HCT116 (cell line): ENCODE measurements at regions not wholly inside any gene's neighbourhood (a gene's known extent, or its start where the extent isn't known, plus 50 kb on each side); places are given as distances from the start of the nearest gene placed in this dataset.

Experiments used
- ATAC-seq: fragments of 200-7000 bp; cut with Tn5 transposase; 2 replicates; pipeline ENCODE4 v1.9.1; 2020; ENCODE audit warnings: mild to moderate bottlenecking, moderate library complexity
- BruUV-seq: library from RNA; stranded (reverse); fragments of 400-500 nt; replicated peaks from 2 replicates; lab custom pipeline; 2021; lab: Mats Ljungman, UMichigan
- CTCF ChIA-PET: fragments of 300-600 bp; sonication (Branson Sonifier 250); formaldehyde crosslinking; loops from one replicate; lab custom pipeline; 2021; ENCODE audit warnings: antibody characterized with exemption; lab: Charles Lee
- POLR2A ChIA-PET: fragments of 300-600, 350-600 bp; sonication (Branson Sonifier 250); formaldehyde crosslinking; loops from one replicate; lab custom pipeline; 2021; ENCODE audit warnings: antibody characterized with exemption; lab: Charles Lee
- RAD21 ChIA-PET, 2 experiments: fragments of 300-600 bp; sonication (Branson Sonifier 250); formaldehyde crosslinking; loops; one replicate each; lab custom pipeline; 2023; ENCODE audit warnings: low total read pairs in 2 of 2; ENCODE audit not compliant: uncharacterized antibody in 2 of 2, unreplicated experiment in 2 of 2, low non-redundant PET in 1 of 2; lab: Charles Lee
- DNase-seq: peaks from one replicate; pipeline ENCODE4 v3.0.0-alpha.2; 2010; ENCODE audit warnings: low read depth, low spot score
- H2AFZ ChIP-seq: fragments of 200-600 bp; shearing (Covaris generic), sonication (generic); 2 replicates; pipeline ENCODE4 v1.6.1; 2017; ENCODE audit warnings: low read depth, mixed run types, mixed read lengths, antibody characterized with exemption, low read length; ENCODE audit not compliant: poor library complexity, severe bottlenecking
- H3K27ac ChIP-seq: 2 replicates; pipeline ENCODE4 v1.5.1; 2012; ENCODE audit warnings: low read depth, low read length
- H3K27me3 ChIP-seq: fragments of 200-600 bp; sonication (generic); 2 replicates; pipeline ENCODE4 v1.6.1; 2016; ENCODE audit warnings: mixed run types, low read length, mixed read lengths; ENCODE audit not compliant: insufficient read depth
- H3K36me3 ChIP-seq, 2 experiments: fragments of 200-500 bp in 1 of 2; fragments of 200-600 bp in 1 of 2; sonication (Bioruptor generic) in 1 of 2; sonication (generic) in 1 of 2; 2 replicates each; pipeline versions ENCODE4 v1.5.1 to v1.6.1; 2014 to 2016; ENCODE audit warnings: low read length in 2 of 2, inconsistent platforms in 1 of 2, mixed read lengths in 1 of 2, mixed run types in 1 of 2; ENCODE audit not compliant: insufficient read depth in 2 of 2, control insufficient read depth in 1 of 2
- H3K4me1 ChIP-seq, 2 experiments: fragments of 200-600 bp in 1 of 2; sonication (generic) in 1 of 2; 2 replicates each; pipeline versions ENCODE4 v1.5.1 to v1.6.1; 2012 to 2017; ENCODE audit warnings: low read length in 2 of 2, inconsistent platforms in 1 of 2, mild to moderate bottlenecking in 1 of 2, mixed read lengths in 1 of 2, mixed run types in 1 of 2, moderate library complexity in 1 of 2; ENCODE audit not compliant: insufficient read depth in 2 of 2, control insufficient read depth in 1 of 2
- H3K4me2 ChIP-seq: fragments of 200-600 bp; sonication (generic); 2 replicates; pipeline ENCODE4 v1.6.1; 2017; ENCODE audit warnings: mixed run types, low read length, mixed read lengths
- H3K4me3 ChIP-seq, 2 experiments: fragments of 200-600 bp in 1 of 2; sonication (generic) in 1 of 2; replicated peaks in 1 of 2; 2 replicates each; pipeline ENCODE4 v1.5.1; 2011 to 2016; ENCODE audit warnings: low read length in 2 of 2, control low read depth in 1 of 2, low read depth in 1 of 2, mild to moderate bottlenecking in 1 of 2, mixed read lengths in 1 of 2, mixed run types in 1 of 2
- H3K79me2 ChIP-seq: fragments of 200-600 bp; sonication (generic); 2 replicates; pipeline ENCODE4 v1.6.1; 2017; ENCODE audit warnings: mild to moderate bottlenecking, mixed run types, low read length, moderate library complexity, mixed read lengths; ENCODE audit not compliant: insufficient read depth
- H3K9ac ChIP-seq: fragments of 200-600 bp; sonication (generic); 2 replicates; pipeline ENCODE4 v1.6.1; 2016; ENCODE audit warnings: low read length, mixed read lengths
- H3K9me2 ChIP-seq: fragments of 200-600 bp; sonication (generic), shearing (Covaris generic); 2 replicates; pipeline ENCODE4 v1.6.1; 2017; ENCODE audit warnings: mixed run types, mild to moderate bottlenecking, moderate library complexity; ENCODE audit not compliant: insufficient read depth
- H3K9me3 ChIP-seq, 2 experiments: fragments of 200-500 bp in 1 of 2; fragments of 200-600 bp in 1 of 2; sonication (Bioruptor generic) in 1 of 2; sonication (generic) in 1 of 2; 2 replicates each; pipeline ENCODE4 v1.6.1; 2014 to 2017; ENCODE audit warnings: low read length in 2 of 2, mixed read lengths in 2 of 2, inconsistent platforms in 1 of 2, low read depth in 1 of 2, mild to moderate bottlenecking in 1 of 2, mixed run types in 1 of 2, moderate library complexity in 1 of 2; ENCODE audit not compliant: control insufficient read depth in 1 of 2, insufficient read depth in 1 of 2
- H4K20me1 ChIP-seq: fragments of 200-600 bp; sonication (generic), shearing (Covaris generic); 2 replicates; pipeline ENCODE4 v1.6.1; 2017; ENCODE audit warnings: mixed run types, mild to moderate bottlenecking, moderate library complexity; ENCODE audit not compliant: insufficient read depth
- EGR1 ChIP-seq: IDR thresholded peaks from 2 replicates; pipeline ENCODE4 v1.6.1; 2012; ENCODE audit warnings: low read depth
- ELF1 ChIP-seq: IDR thresholded peaks from 2 replicates; pipeline ENCODE4 v1.6.1; 2012; ENCODE audit warnings: low read depth, borderline replicate concordance
- FOSL1 ChIP-seq: IDR thresholded peaks from 2 replicates; pipeline ENCODE4 v1.6.1; 2012; ENCODE audit warnings: low read depth
- JUND ChIP-seq: IDR thresholded peaks from 2 replicates; pipeline ENCODE4 v1.6.1; 2012
- POLR2A ChIP-seq: IDR thresholded peaks from 2 replicates; pipeline ENCODE4 v1.7.0; 2011; ENCODE audit warnings: borderline replicate concordance; ENCODE audit not compliant: insufficient read depth, insufficient read length; ENCODE audit errors: extremely low read depth
- SIN3A ChIP-seq: IDR thresholded peaks from 2 replicates; pipeline ENCODE4 v1.6.1; 2012; ENCODE audit warnings: low read depth
- SP1 ChIP-seq: IDR thresholded peaks from 2 replicates; pipeline ENCODE4 v1.6.1; 2012; ENCODE audit warnings: low read depth
- SRF ChIP-seq: IDR thresholded peaks from 2 replicates; pipeline ENCODE4 v1.6.1; 2012; ENCODE audit warnings: low read depth
- YY1 ChIP-seq: IDR thresholded peaks from 2 replicates; pipeline ENCODE4 v1.6.1; 2011; ENCODE audit warnings: low read length, low read depth, moderate library complexity, mild to moderate bottlenecking; ENCODE audit not compliant: insufficient replicate concordance; ENCODE audit errors: extremely low read depth
- ZFX ChIP-seq: fragments of 450-650 bp; IDR thresholded peaks from 2 replicates; pipeline ENCODE4 v1.6.1; 2017
- ZNF274 ChIP-seq: fragments of 200-500 bp; sonication (Bioruptor generic); IDR thresholded peaks from 2 replicates; pipeline ENCODE4 v1.6.1; 2014; ENCODE audit warnings: mild to moderate bottlenecking, low read depth, low read length, inconsistent platforms
- intact Hi-C: fragments of 100-400 bp; cut with micrococcal nuclease; formaldehyde crosslinking; loops from 2 replicates; pipeline ENCODE4 v1.10.0; 2022
- TF ChIP-seq, protein P1 (sequence below): IDR thresholded peaks from 2 replicates; pipeline ENCODE4 v1.6.1; 2012
- TF ChIP-seq, protein P2 (sequence below): IDR thresholded peaks from 2 replicates; pipeline ENCODE4 v1.6.1; 2012
- TF ChIP-seq, protein P3 (sequence below): IDR thresholded peaks from 2 replicates; pipeline ENCODE4 v1.6.1; 2012; ENCODE audit warnings: low read depth

DNA sequence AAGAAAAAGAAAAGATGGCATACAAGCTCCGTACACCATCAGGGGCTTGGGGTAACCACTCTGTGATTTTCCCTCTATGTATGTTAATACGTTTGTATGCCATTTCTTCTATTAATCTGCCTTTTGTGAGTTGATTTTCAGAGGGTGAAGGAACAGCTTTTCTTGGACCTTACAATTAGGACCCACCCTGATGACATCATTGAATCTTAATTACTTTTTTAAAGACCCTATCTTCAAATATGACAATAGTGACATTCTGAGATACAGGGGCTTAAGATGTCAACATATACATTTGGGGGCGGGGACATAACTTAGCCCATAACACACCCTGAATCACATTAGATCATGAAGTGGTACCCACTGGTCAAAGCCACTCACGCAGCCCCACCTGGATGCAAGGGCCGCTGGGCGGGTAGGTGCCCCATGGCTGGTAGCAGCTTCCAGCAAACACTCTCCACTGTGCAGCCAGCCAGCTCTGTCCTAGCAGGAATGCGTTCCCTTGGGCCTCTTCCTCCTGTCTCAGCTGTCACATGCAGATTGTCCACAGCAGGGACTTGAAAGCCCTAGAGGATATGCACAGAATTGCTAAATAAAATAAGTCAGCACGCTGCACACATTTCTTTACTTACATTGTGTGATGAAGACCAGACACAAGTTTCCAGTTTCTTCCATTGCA is 74.5 kb downstream of the FOXF2 start:
- no TSS peak for BruUV-seq
- Histone ChIP-seq H3K9me2 (no peaks in the 10 kb centered on the region), H3K9ac (no peak overlapping the region), H3K4me1 (peaks cover 0 to 4% of the 10 kb centered on the region in 2 experiments; a peak in 2 of 4 replicates), H3K79me2 (no peaks in the 10 kb centered on the region), H3K4me2 (no peak overlapping the region), H3K27me3 (no peaks in the 10 kb centered on the region), H3K36me3 (no peaks in the 10 kb centered on the region), H3K9me3 (no peaks in the 10 kb centered on the region), H2AFZ (no peak overlapping the region), H3K4me3 (no peak overlapping the region), H3K27ac (no peak overlapping the region), H4K20me1 (no peaks in the 10 kb centered on the region)
- ChIA-PET CTCF (no interaction called here), POLR2A (no interaction called here), RAD21 (interaction anchor here in 1 of 2 experiments (0.6 kb wide), 1 partner anchor 991 kb away, joined by 3 read pairs; no protein-coding TSS in a partner anchor)
- intact Hi-C loops = no loop called here
- TF ChIP-seq, protein P1, sequence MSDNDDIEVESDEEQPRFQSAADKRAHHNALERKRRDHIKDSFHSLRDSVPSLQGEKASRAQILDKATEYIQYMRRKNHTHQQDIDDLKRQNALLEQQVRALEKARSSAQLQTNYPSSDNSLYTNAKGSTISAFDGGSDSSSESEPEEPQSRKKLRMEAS = no peak
- no peak for TF ChIP-seq YY1
- TF ChIP-seq, protein P2, sequence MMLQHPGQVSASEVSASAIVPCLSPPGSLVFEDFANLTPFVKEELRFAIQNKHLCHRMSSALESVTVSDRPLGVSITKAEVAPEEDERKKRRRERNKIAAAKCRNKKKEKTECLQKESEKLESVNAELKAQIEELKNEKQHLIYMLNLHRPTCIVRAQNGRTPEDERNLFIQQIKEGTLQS = no peak
- TF ChIP-seq, protein P3, sequence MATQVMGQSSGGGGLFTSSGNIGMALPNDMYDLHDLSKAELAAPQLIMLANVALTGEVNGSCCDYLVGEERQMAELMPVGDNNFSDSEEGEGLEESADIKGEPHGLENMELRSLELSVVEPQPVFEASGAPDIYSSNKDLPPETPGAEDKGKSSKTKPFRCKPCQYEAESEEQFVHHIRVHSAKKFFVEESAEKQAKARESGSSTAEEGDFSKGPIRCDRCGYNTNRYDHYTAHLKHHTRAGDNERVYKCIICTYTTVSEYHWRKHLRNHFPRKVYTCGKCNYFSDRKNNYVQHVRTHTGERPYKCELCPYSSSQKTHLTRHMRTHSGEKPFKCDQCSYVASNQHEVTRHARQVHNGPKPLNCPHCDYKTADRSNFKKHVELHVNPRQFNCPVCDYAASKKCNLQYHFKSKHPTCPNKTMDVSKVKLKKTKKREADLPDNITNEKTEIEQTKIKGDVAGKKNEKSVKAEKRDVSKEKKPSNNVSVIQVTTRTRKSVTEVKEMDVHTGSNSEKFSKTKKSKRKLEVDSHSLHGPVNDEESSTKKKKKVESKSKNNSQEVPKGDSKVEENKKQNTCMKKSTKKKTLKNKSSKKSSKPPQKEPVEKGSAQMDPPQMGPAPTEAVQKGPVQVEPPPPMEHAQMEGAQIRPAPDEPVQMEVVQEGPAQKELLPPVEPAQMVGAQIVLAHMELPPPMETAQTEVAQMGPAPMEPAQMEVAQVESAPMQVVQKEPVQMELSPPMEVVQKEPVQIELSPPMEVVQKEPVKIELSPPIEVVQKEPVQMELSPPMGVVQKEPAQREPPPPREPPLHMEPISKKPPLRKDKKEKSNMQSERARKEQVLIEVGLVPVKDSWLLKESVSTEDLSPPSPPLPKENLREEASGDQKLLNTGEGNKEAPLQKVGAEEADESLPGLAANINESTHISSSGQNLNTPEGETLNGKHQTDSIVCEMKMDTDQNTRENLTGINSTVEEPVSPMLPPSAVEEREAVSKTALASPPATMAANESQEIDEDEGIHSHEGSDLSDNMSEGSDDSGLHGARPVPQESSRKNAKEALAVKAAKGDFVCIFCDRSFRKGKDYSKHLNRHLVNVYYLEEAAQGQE = no peak
- TF ChIP-seq SIN3A = no peak
- TF ChIP-seq POLR2A = no peak
- TF ChIP-seq FOSL1 = no peak
- TF ChIP-seq JUND = no peak
- no peak for TF ChIP-seq SP1
- no peak for TF ChIP-seq ZFX
- no peak for TF ChIP-seq SRF
- no peak for TF ChIP-seq EGR1
- TF ChIP-seq ELF1 = no peak
- TF ChIP-seq ZNF274 = no peak
- no peak for ATAC-seq
- DNase-seq = no peak
